Uterus (tissue), 2 donors: ENCODE measurements at regions not wholly inside any gene's neighbourhood (a gene's known extent, or its start where the extent isn't known, plus 50 kb on each side); places are given as distances from the start of the nearest gene placed in this dataset.

Experiments used
- CTCF ChIP-seq, 4 experiments: fragments of 200-600 bp in 2 of 4; fragments of 450-650 bp in 2 of 4; sonication (generic) in 2 of 4; IDR thresholded peaks; one replicate each; pipeline ENCODE4 v1.5.1; 2016 to 2019; ENCODE audit warnings: antibody characterized with exemption in 4 of 4, mild to moderate bottlenecking in 2 of 4, moderate library complexity in 1 of 4
- POLR2A ChIP-seq, 2 donors: fragments of 450-650 bp; IDR thresholded peaks; one replicate each; pipeline ENCODE4 v1.6.1; 2016; ENCODE audit warnings: antibody characterized with exemption in 2 of 2, mild to moderate bottlenecking in 1 of 2, moderate library complexity in 1 of 2

GRCh38 chr12:77724367-77724957, 106.2 kb upstream of the NAV3 start:
- TF ChIP-seq POLR2A (IDR thresholded peaks at IDR 0.05), result no peak
- TF ChIP-seq CTCF (IDR thresholded peaks at IDR 0.05), result peak; percentile 54 to 73 (median 58)
